ENCODE measurements at regions not wholly inside any gene's neighbourhood (a gene's known extent, or its start where the extent isn't known, plus 50 kb on each side); places are given as distances from the start of the nearest gene placed in this dataset.

GRCh38 chr2:116238511-116238910 is 1576.0 kb upstream of the DDX18 start:
- TF ChIP-seq EP300 (IDR thresholded peaks at IDR 0.05; ENCODE audit: borderline replicate concordance in 1 of 2, control insufficient read depth in 1 of 2, low read depth in 2 of 2, low read length in 2 of 2) (no peak), TARDBP (IDR thresholded peaks at IDR 0.05; ENCODE audit: borderline replicate concordance) (no peak), CTCF (IDR thresholded peaks at IDR 0.05 in 2 of 3, conservative IDR thresholded peaks at IDR 0.05 in 1 of 3; ENCODE audit: control insufficient read depth in 2 of 3, extremely low read depth in 1 of 3, insufficient read depth in 1 of 3, low read depth in 3 of 3, low read length in 3 of 3) (no peak), PAX5 (IDR thresholded peaks at IDR 0.05; ENCODE audit: borderline replicate concordance, low read depth, low read length) (no peak), NKRF (conservative IDR thresholded peaks at IDR 0.05) (no peak), SKIL (IDR thresholded peaks at IDR 0.05; ENCODE audit: low read depth, poor library complexity, severe bottlenecking) (no peak), NR2C2 (IDR thresholded peaks at IDR 0.05; ENCODE audit: borderline replicate concordance, control insufficient read depth, insufficient read length, low read depth) (no peak), CREB1 (IDR thresholded peaks at IDR 0.05; ENCODE audit: low read depth) (no peak), SP1 (IDR thresholded peaks at IDR 0.05; ENCODE audit: low read depth, low read length) (no peak)

Data from GM12878 (cell line).